Ovary (tissue), 7 donors: ENCODE measurements at regions not wholly inside any gene's neighbourhood (a gene's known extent, or its start where the extent isn't known, plus 50 kb on each side); places are given as distances from the start of the nearest gene placed in this dataset.

Source experiments
- DNase-seq, 5 donors: peaks; one replicate each; pipeline ENCODE4 v3.0.0-alpha.2; 2019 to 2020
- H3K27ac ChIP-seq, 2 donors: fragments of 200-600 bp; one replicate each; pipeline versions ENCODE4 v1.5.1 to v1.8.0; 2019 to 2022
- H3K27me3 ChIP-seq: fragments of 200-600 bp; one replicate; pipeline ENCODE4 v1.8.0; 2022
- H3K36me3 ChIP-seq: fragments of 200-600 bp; sonication (generic); one replicate; pipeline ENCODE4 v1.5.1; 2019
- H3K4me1 ChIP-seq: one replicate; pipeline ENCODE4 v1.8.1; 2013; ENCODE audit warnings: mild to moderate bottlenecking, moderate library complexity; ENCODE audit not compliant: insufficient read depth
- H3K4me3 ChIP-seq: fragments of 200-600 bp; sonication (generic); one replicate; pipeline ENCODE4 v1.5.1; 2017
- H3K9me3 ChIP-seq, 2 donors: fragments of 200-600 bp in 1 of 2; sonication (generic) in 1 of 2; one replicate each; pipeline versions ENCODE4 v1.5.1 to v1.8.1; 2013 to 2019; ENCODE audit warnings: mild to moderate bottlenecking in 1 of 2, moderate library complexity in 1 of 2
- CTCF ChIP-seq, 3 donors: fragments of 450-650 bp in 2 of 3; fragments of 200-600 bp in 1 of 3; IDR thresholded peaks; one replicate each; pipeline versions ENCODE4 v1.5.1 to v1.8.0; 2016 to 2022; ENCODE audit warnings: antibody characterized with exemption in 3 of 3, mild to moderate bottlenecking in 1 of 3
- EP300 ChIP-seq: sonication (generic); formaldehyde crosslinking; IDR thresholded peaks from one replicate; pipeline ENCODE4 v1.6.1; 2017; ENCODE audit warnings: antibody characterized with exemption
- POLR2A ChIP-seq: fragments of 450-650 bp; IDR thresholded peaks from one replicate; pipeline ENCODE4 v1.6.1; 2017; ENCODE audit warnings: antibody characterized with exemption, mild to moderate bottlenecking, moderate library complexity
- WGBS, 3 donors: extraction: QIAGEN DNeasy Blood & Tissue Kit in 1 of 3; methylation state at CpG; one replicate each; pipeline versions ENCODE4 v1.1.5 to v1.1.7; 2013 to 2017; 5-methylcytosine and 5-hydroxymethylcytosine counted together
- intact Hi-C, 4 donors: fragments of 100-400 bp; cut with DNase I; formaldehyde crosslinking; loops; one replicate each; pipeline versions ENCODE4 v1.11.0 to v1.15.1; 2022 to 2023
- donor health status: DM: no; HTN: no; CAD: no; lungs with moderate emphysema.
- donor health status: DM: no; HTN: no; CAD: no.
- donor health status: Bipolar disorder and iron deficiency.
- donor health status: DM: no; HTN: no; CAD: no.
- donor health status: DM: yes; HTN: yes; CAD: no.

- no peak for DNase-seq
- no peak overlapping the region for H3K27ac ChIP-seq
- peaks cover 5% of the 10 kb centered on the region for H3K4me1 ChIP-seq
- intact Hi-C loops = no loop called here
- no peaks in the 10 kb centered on the region for H3K9me3 ChIP-seq
- H3K36me3 ChIP-seq = no peaks in the 10 kb centered on the region
- H3K27me3 ChIP-seq = no peaks in the 10 kb centered on the region
- WGBS, 3 donors = 81 to 84% (median 83%) methylated on average over 4 of the region's 4 CpGs
- TF ChIP-seq CTCF (IDR thresholded peaks at IDR 0.05) = no peak
- TF ChIP-seq POLR2A = no peak
- no peak for TF ChIP-seq EP300
- no peak overlapping the region for H3K4me3 ChIP-seq
Observed at GRCh38 chr6:91298543-91299145, 711.8 kb upstream of the MAP3K7 start.

GRCh38 chr6:91293395-91293794 lies 706.5 kb upstream of the MAP3K7 start:
- no peak overlapping the region for H3K27ac ChIP-seq
- H3K27me3 ChIP-seq = no peaks in the 10 kb centered on the region
- no peak for DNase-seq
- no peak overlapping the region for H3K4me3 ChIP-seq
- H3K4me1 ChIP-seq = no peaks in the 10 kb centered on the region
- TF ChIP-seq POLR2A (no peak), CTCF (IDR thresholded peaks at IDR 0.05) (no peak), EP300 (no peak)
- H3K9me3 ChIP-seq = no peaks in the 10 kb centered on the region
- intact Hi-C loops = no loop called here
- H3K36me3 ChIP-seq = no peaks in the 10 kb centered on the region

DNA sequence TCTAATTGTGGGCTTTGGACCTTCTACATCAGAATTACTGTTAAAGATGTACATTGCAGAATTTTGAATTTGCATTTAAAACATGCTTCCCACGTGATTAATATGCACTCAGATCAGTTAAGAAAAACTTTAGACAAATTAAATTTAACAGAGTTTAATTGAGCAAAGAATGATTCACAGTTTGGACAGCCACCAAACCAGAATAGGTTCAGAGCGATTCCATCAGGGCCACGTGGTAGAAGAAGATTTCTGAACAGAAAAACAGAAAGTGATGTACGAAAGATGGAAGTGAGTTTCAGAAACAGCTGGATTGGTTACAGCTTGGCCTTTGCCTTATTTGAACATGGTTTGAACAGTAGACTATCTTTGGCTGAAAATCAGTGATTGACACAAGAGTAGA lies 704.2 kb upstream of the MAP3K7 start:
- H3K27me3 ChIP-seq = no peaks in the 10 kb centered on the region
- H3K4me3 ChIP-seq = no peak overlapping the region
- 34 to 48% (median 41%) methylated on average over 4 of the region's 4 CpGs for WGBS, 3 donors
- intact Hi-C loops = no loop called here
- no peak for TF ChIP-seq POLR2A
- no peak for TF ChIP-seq EP300
- TF ChIP-seq CTCF (IDR thresholded peaks at IDR 0.05) = no peak
- H3K36me3 ChIP-seq = no peaks in the 10 kb centered on the region
- no peak overlapping the region for H3K27ac ChIP-seq
- DNase-seq = no peak
- H3K4me1 ChIP-seq = no peaks in the 10 kb centered on the region
- no peaks in the 10 kb centered on the region for H3K9me3 ChIP-seq

- DNase-seq = no peak
- H3K4me3 ChIP-seq = no peak overlapping the region
- no peaks in the 10 kb centered on the region for H3K36me3 ChIP-seq
- intact Hi-C loops = no loop called here
- TF ChIP-seq CTCF (IDR thresholded peaks at IDR 0.05) = no peak
- no peak for TF ChIP-seq POLR2A
- TF ChIP-seq EP300 = no peak
- H3K27me3 ChIP-seq = no peaks in the 10 kb centered on the region
- no peak overlapping the region for H3K27ac ChIP-seq
- WGBS, 3 donors = 84 to 94% (median 91%) methylated on average over 2 of the region's 2 CpGs
- H3K4me1 ChIP-seq = no peaks in the 10 kb centered on the region
- no peaks in the 10 kb centered on the region for H3K9me3 ChIP-seq
Observed at GRCh38 chr6:91288741-91289140, 701.9 kb upstream of the MAP3K7 start.

GRCh38 chr6:91281901-91282300 lies 695.0 kb upstream of the MAP3K7 start:
- Histone ChIP-seq H3K4me1 (no peaks in the 10 kb centered on the region), H3K27me3 (no peaks in the 10 kb centered on the region), H3K27ac (no peak overlapping the region), H3K9me3 (no peaks in the 10 kb centered on the region), H3K4me3 (no peak overlapping the region), H3K36me3 (no peaks in the 10 kb centered on the region)
- TF ChIP-seq POLR2A = no peak
- no peak for TF ChIP-seq EP300
- TF ChIP-seq CTCF (IDR thresholded peaks at IDR 0.05) = no peak
- intact Hi-C loops = no loop called here
- DNase-seq = no peak
